ENCODE measurements at regions not wholly inside any gene's neighbourhood (a gene's known extent, or its start where the extent isn't known, plus 50 kb on each side); places are given as distances from the start of the nearest gene placed in this dataset.

- no peak for TF ChIP-seq NFIC (IDR thresholded peaks at IDR 0.05)
- no peak for TF ChIP-seq USF1 (IDR thresholded peaks at IDR 0.05)
- TF ChIP-seq TCF12 (IDR thresholded peaks at IDR 0.05; ENCODE audit: low read depth), result no peak
- no peak for TF ChIP-seq EP300 (IDR thresholded peaks at IDR 0.05; ENCODE audit: borderline replicate concordance)
- TF ChIP-seq RAD21 (IDR thresholded peaks at IDR 0.05; ENCODE audit: low read depth), result no peak
- TF ChIP-seq FOXM1 (IDR thresholded peaks at IDR 0.05; ENCODE audit: borderline replicate concordance, low read depth), result no peak
- TF ChIP-seq TAF1 (IDR thresholded peaks at IDR 0.05; ENCODE audit: low read depth), result no peak
- no peak for TF ChIP-seq MAX (IDR thresholded peaks at IDR 0.05)
- no peak for TF ChIP-seq ZBTB7A (IDR thresholded peaks at IDR 0.05; ENCODE audit: low read depth)
- no peak for TF ChIP-seq CEBPB (IDR thresholded peaks at IDR 0.05)
- no peak for TF ChIP-seq YY1 (IDR thresholded peaks at IDR 0.05; ENCODE audit: low read depth)
- no peak for TF ChIP-seq REST (IDR thresholded peaks at IDR 0.05; ENCODE audit: low read depth)
Measured at GRCh38 chr4:112076919-112077608, 68.2 kb upstream of the FAM241A start.

GRCh38 chr4:112077743-112078142, 67.5 kb upstream of the FAM241A start:
- TF ChIP-seq TAF1 (IDR thresholded peaks at IDR 0.05; ENCODE audit: low read depth) (no peak), CEBPB (IDR thresholded peaks at IDR 0.05) (no peak), EGR1 (IDR thresholded peaks at IDR 0.05) (no peak), USF1 (IDR thresholded peaks at IDR 0.05) (no peak), MAX (IDR thresholded peaks at IDR 0.05) (no peak), YY1 (IDR thresholded peaks at IDR 0.05; ENCODE audit: low read depth) (no peak), TCF12 (IDR thresholded peaks at IDR 0.05; ENCODE audit: low read depth) (no peak), CREB1 (IDR thresholded peaks at IDR 0.05; ENCODE audit: low read depth) (no peak), NFIC (IDR thresholded peaks at IDR 0.05) (no peak)

GRCh38 chr4:112082954-112083586, 62.2 kb upstream of the FAM241A start:
- TF ChIP-seq RAD21 (IDR thresholded peaks at IDR 0.05; ENCODE audit: low read depth) (no peak), CREB1 (IDR thresholded peaks at IDR 0.05; ENCODE audit: low read depth) (no peak), MAX (IDR thresholded peaks at IDR 0.05) (peak; percentile 50; the same call in 1 of the 2 replicates), EP300 (IDR thresholded peaks at IDR 0.05; ENCODE audit: borderline replicate concordance) (peak; percentile 87), TCF12 (IDR thresholded peaks at IDR 0.05; ENCODE audit: low read depth) (peak; percentile 80), FOXM1 (IDR thresholded peaks at IDR 0.05; ENCODE audit: borderline replicate concordance, low read depth) (peak; percentile 75; the same call in 1 of the 2 replicates), NFIC (IDR thresholded peaks at IDR 0.05) (peak; percentile 77), CEBPB (IDR thresholded peaks at IDR 0.05) (0 out of 2 replicates have a peak, but pooled peaks have one; percentile 12), TEAD4 (IDR thresholded peaks at IDR 0.05) (peak; percentile 61)

- TF ChIP-seq RAD21 (IDR thresholded peaks at IDR 0.05; ENCODE audit: low read depth) (no peak), EGR1 (IDR thresholded peaks at IDR 0.05) (no peak), FOXM1 (IDR thresholded peaks at IDR 0.05; ENCODE audit: borderline replicate concordance, low read depth) (0 out of 2 replicates have a peak, but pooled peaks have one; percentile 7), NFIC (IDR thresholded peaks at IDR 0.05) (no peak), USF1 (IDR thresholded peaks at IDR 0.05) (no peak), MAX (IDR thresholded peaks at IDR 0.05) (no peak), TAF1 (IDR thresholded peaks at IDR 0.05; ENCODE audit: low read depth) (no peak)
Measured at GRCh38 chr4:112083587-112084347, 61.5 kb upstream of the FAM241A start.

- no peak for TF ChIP-seq CEBPB (IDR thresholded peaks at IDR 0.05)
- TF ChIP-seq FOXM1 (IDR thresholded peaks at IDR 0.05; ENCODE audit: borderline replicate concordance, low read depth), result no peak
- TF ChIP-seq YY1 (IDR thresholded peaks at IDR 0.05; ENCODE audit: low read depth), result no peak
- TF ChIP-seq ZBTB7A (IDR thresholded peaks at IDR 0.05; ENCODE audit: low read depth), result no peak
- TF ChIP-seq TEAD4 (IDR thresholded peaks at IDR 0.05), result no peak
- TF ChIP-seq MAX (IDR thresholded peaks at IDR 0.05), result no peak
- no peak for TF ChIP-seq TAF1 (IDR thresholded peaks at IDR 0.05; ENCODE audit: low read depth)
- no peak for TF ChIP-seq EP300 (IDR thresholded peaks at IDR 0.05; ENCODE audit: borderline replicate concordance)
- no peak for TF ChIP-seq CREB1 (IDR thresholded peaks at IDR 0.05; ENCODE audit: low read depth)
- no peak for TF ChIP-seq RAD21 (IDR thresholded peaks at IDR 0.05; ENCODE audit: low read depth)
- TF ChIP-seq EGR1 (IDR thresholded peaks at IDR 0.05), result no peak
- TF ChIP-seq NFIC (IDR thresholded peaks at IDR 0.05), result no peak
- no peak for TF ChIP-seq REST (IDR thresholded peaks at IDR 0.05; ENCODE audit: low read depth)
- TF ChIP-seq USF1 (IDR thresholded peaks at IDR 0.05), result no peak
- TF ChIP-seq TCF12 (IDR thresholded peaks at IDR 0.05; ENCODE audit: low read depth), result no peak
Measured at GRCh38 chr4:112085156-112086035, 59.9 kb upstream of the FAM241A start.

Measured in Ishikawa (cell line).